Ishikawa (cell line): ENCODE measurements at regions not wholly inside any gene's neighbourhood (a gene's known extent, or its start where the extent isn't known, plus 50 kb on each side); places are given as distances from the start of the nearest gene placed in this dataset.

ENCODE experiments used
- CEBPB ChIP-seq: IDR thresholded peaks from 2 replicates; pipeline ENCODE4 v1.6.1; 2012
- CREB1 ChIP-seq: IDR thresholded peaks from 2 replicates; pipeline ENCODE4 v1.6.1; 2012; ENCODE audit warnings: low read depth
- EP300 ChIP-seq: IDR thresholded peaks from 2 replicates; pipeline ENCODE4 v1.6.1; 2012; ENCODE audit warnings: borderline replicate concordance
- MAX ChIP-seq: IDR thresholded peaks from 2 replicates; pipeline ENCODE4 v1.6.1; 2012
- RAD21 ChIP-seq: IDR thresholded peaks from 2 replicates; pipeline ENCODE4 v1.6.1; 2012; ENCODE audit warnings: low read depth
- REST ChIP-seq: IDR thresholded peaks from 2 replicates; pipeline ENCODE4 v1.6.1; 2012; ENCODE audit warnings: low read depth, mild to moderate bottlenecking
- TAF1 ChIP-seq: IDR thresholded peaks from 2 replicates; pipeline ENCODE4 v1.6.1; 2012; ENCODE audit warnings: low read depth, mild to moderate bottlenecking
- TEAD4 ChIP-seq: IDR thresholded peaks from 2 replicates; pipeline ENCODE4 v1.6.1; 2012
- USF1 ChIP-seq: IDR thresholded peaks from 2 replicates; pipeline ENCODE4 v1.6.1; 2012
- YY1 ChIP-seq: IDR thresholded peaks from 2 replicates; pipeline ENCODE4 v1.6.1; 2012; ENCODE audit warnings: low read depth
- ZBTB7A ChIP-seq: IDR thresholded peaks from 2 replicates; pipeline ENCODE4 v1.6.1; 2012; ENCODE audit warnings: low read depth

DNA sequence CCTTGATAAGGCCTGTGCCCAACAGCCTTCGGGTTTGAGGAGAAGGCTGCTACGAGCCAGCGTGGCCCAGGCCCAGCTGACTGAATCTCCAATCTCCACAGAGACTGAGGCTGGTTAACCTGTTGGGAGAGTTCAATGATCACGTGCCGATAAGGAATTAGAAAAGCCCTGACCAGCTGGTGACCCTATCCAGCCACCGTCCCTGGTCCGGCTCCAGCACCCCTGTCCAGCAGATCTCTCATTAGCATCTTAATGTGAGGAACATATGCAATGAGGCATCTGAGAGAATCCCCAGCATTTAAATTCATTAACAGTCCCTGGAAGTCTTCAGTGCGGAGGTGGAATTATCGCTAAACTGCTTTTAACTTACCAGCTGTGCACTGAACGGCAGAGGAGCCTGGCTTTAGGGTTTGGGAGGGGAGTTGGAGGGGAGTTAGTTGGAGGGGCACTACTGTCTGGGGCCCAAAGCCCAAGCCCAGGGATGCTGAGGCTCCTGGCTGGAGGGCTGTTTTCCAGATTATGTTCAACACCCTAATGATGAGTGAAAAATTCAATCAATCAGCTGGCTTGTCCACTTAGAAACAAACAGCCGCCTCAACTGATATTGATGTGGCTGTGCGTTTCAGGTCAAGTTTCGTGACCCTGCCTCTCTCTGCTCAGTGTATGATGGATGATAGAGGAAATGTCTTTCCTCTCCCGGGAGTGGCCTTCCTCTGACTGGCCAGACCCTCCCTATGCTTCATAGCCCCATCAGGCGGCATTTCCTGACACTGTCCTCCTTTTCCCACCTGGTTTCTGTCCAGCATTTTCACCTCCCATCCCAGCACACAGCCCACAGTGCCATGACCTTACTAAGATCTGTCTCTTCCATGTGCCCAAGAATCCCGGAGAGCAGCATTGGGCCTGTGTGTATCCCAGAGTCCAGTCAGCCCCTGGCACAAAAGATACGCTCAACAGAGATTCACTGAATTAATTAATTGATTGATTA lies 184.5 kb downstream of the CCT6B start:
- TF ChIP-seq MAX (no peak), TAF1 (no peak), CEBPB (no peak), REST (no peak), YY1 (no peak), RAD21 (no peak), CREB1 (no peak), EP300 (no peak), TEAD4 (no peak), USF1 (no peak), ZBTB7A (no peak)
